Ureter (tissue), 1 donor: ENCODE measurements at regions not wholly inside any gene's neighbourhood (a gene's known extent, or its start where the extent isn't known, plus 50 kb on each side); places are given as distances from the start of the nearest gene placed in this dataset.
"Not testable (repeated sequence)": the region's sequence is repeated elsewhere in the genome, so short reads cannot be mapped to it uniquely, and the experiment has no call there.

Experiments
- DNase-seq: peaks from one replicate; pipeline ENCODE4 v3.0.0-alpha.2; 2020; ENCODE audit warnings: low spot score
- donor health status: DM: yes; HTN: yes; CAD: no.

DNA sequence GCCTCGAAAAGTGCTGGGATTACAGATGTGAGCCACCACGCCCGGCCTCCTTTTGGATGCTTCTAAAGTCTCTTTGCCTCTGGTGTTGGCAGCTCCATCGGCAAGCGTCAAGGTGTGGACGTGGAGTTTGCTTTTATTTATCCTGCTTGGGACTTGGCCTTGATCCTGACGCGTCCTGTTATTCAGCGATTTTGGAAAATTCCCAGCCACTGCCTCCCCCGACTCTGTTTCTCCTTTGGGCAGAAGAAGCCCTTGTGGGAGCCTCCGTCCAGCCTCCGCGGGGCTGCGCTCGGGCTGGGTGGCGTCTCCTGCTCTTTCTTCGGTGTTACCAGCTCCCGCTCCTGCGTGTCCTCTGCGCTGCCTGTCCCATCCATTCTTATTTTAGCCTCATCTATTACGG is 151.7 kb downstream of the TMEM121 start:
- not testable (repeated sequence) for DNase-seq

GRCh38 chr14:105678996-105679958 is 152.9 kb downstream of the TMEM121 start:
- DNase-seq: not testable (repeated sequence)

GRCh38 chr14:105679959-105680735 is 153.8 kb downstream of the TMEM121 start:
- not testable (repeated sequence) for DNase-seq

- DNase-seq: not testable (repeated sequence)
Observed at GRCh38 chr14:105680736-105681098, 154.3 kb downstream of the TMEM121 start.

GRCh38 chr14:105681606-105682185 is 155.3 kb downstream of the TMEM121 start:
- not testable (repeated sequence) for DNase-seq

- not testable (repeated sequence) for DNase-seq
Observed at GRCh38 chr14:105682442-105682841, 156.1 kb downstream of the TMEM121 start.

GRCh38 chr14:105682956-105683570 is 156.7 kb downstream of the TMEM121 start:
- DNase-seq: no peak

DNA sequence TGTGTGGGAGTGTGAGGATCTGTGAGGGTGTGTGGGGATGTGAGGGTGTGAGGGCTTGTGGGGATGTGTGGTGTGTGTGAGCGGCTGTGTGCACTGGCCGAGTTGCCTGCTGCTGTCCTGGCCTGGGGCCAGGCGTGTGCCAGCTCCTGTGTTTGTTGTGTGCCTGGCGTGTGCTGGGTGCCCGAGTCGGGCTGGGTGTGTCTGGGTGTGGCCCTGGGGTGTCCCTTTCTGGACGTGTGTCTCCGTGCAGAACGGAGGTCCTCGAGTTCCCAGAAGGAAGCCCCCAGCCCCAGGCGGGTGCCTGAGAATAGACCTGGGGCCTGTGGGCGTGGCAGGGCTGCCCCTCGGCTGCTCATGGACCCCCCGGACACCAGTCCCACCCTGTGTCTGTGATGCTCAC is 157.7 kb downstream of the TMEM121 start:
- not testable (repeated sequence) for DNase-seq

GRCh38 chr14:105684597-105684996 is 158.2 kb downstream of the TMEM121 start:
- DNase-seq: not testable (repeated sequence)

GRCh38 chr14:105685003-105685402 is 158.6 kb downstream of the TMEM121 start:
- no peak for DNase-seq

GRCh38 chr14:105685605-105686004 is 159.2 kb downstream of the TMEM121 start:
- not testable (repeated sequence) for DNase-seq

- not testable (repeated sequence) for DNase-seq
Observed at GRCh38 chr14:105686050-105686449, 159.7 kb downstream of the TMEM121 start.

GRCh38 chr14:105686462-105687170 is 160.2 kb downstream of the TMEM121 start:
- not testable (repeated sequence) for DNase-seq

DNA sequence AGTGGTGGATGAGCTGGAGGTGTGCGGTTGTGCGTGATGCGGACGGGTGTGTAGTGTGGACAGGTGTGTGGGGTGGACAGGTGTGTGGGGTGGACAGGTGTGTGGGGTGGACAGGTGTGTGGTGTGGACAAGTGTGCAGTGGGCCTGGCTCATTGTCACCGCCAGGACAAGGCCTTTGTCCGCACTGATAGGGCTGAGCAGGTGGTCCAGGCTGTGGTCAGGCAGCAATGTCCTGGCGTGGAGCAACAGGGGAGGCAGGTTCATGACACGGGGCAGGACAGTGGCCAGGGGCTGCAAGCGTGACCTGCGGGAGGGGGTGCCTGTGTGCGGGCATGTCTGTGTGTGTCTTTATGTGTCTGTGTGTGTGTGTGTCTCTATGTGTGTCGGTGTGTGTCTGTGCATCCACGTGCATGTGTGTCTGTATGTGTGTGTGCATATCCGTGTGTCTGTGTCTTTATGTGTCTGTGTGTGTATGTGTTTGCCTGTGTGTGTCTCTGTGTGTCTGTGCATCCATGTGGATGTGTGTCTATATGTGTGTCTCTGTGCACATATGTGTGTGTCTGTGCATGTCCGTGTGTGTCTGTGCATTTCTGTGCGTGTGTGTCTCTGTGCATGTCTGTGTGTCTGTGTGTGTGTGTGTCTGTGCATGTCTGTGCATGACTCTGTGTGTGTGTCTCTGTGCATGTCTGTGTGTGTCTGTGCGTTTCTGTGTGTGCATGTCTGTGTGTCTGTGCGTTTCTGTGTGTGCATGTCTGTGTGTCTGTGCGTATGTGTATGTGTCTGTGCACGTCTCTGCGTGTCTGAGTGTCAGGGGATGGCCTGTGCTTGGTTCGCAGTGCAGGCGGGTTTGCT is 161.0 kb downstream of the TMEM121 start:
- not testable (repeated sequence) for DNase-seq

GRCh38 chr14:105688023-105688351 is 161.6 kb downstream of the TMEM121 start:
- DNase-seq: not testable (repeated sequence)

- not testable (repeated sequence) for DNase-seq
Observed at GRCh38 chr14:105688664-105689221, 162.4 kb downstream of the TMEM121 start.

DNA sequence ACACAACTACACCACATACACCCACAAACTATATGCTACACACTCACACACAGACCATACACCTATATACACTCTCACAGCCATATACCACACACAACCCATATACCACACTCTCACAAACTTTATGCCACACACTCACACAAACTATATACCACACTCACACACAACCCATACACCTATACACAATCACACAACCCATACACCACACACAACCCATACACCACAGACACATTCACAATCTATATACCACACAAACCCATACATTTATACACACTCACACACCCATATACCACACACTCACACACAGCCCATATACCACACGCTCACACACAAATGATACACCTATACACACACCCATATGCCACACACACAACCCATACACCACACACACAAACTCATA is 163.3 kb downstream of the TMEM121 start:
- DNase-seq: no peak

- DNase-seq: no peak
Observed at GRCh38 chr14:105690671-105691070, 164.3 kb downstream of the TMEM121 start.

DNA sequence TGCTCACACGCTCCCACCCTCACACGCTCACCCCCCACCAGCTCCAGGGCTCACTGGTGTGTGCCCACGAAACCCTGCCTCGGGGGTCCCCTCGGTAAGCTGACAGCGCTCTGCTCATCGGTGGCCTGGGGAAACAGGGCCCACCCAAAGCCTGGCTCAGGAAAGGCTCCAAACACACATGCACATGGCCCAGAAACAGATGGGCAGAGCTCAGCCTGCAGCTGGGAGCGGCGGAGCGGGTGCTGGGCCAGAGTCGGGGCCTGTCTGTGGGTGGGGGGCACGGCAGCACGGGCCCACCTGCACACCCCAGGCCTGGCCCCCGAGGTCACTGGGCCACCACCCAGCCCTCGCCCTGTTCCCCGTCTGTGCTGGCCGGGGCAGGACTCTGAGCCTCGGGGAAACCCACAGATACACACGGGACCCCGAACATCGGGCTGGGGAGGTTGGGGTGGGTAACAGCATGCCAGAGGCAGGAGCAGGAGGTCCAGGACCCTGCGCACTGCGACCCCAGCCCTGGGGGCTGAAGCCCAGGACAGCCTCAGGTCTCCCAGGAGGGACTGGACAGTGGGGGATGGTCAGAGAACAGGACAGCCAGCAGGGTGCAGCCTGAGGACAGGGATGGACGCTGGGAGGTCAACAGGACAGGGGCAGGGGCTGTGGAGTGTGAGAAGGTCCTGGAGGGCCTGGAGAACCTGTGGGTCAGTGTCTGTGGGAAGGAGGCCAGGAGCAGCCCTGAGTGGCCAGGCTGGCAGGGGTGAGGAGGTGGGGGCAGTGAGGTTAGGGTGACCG is 165.1 kb downstream of the TMEM121 start:
- DNase-seq: not testable (repeated sequence)
